GM19397 (cell line): ENCODE measurements at regions not wholly inside any gene's neighbourhood (a gene's known extent, or its start where the extent isn't known, plus 50 kb on each side); places are given as distances from the start of the nearest gene placed in this dataset.
"Not testable (repeated sequence)": the region's sequence is repeated elsewhere in the genome, so short reads cannot be mapped to it uniquely, and the experiment has no call there.

Experiments used
- ATAC-seq: cut with Tn5 transposase; IDR thresholded peaks from one replicate; pipeline ENCODE4 v1.9.1; 2021; ENCODE audit warnings: mild to moderate bottlenecking, moderate library complexity; ENCODE audit not compliant: unreplicated experiment

DNA sequence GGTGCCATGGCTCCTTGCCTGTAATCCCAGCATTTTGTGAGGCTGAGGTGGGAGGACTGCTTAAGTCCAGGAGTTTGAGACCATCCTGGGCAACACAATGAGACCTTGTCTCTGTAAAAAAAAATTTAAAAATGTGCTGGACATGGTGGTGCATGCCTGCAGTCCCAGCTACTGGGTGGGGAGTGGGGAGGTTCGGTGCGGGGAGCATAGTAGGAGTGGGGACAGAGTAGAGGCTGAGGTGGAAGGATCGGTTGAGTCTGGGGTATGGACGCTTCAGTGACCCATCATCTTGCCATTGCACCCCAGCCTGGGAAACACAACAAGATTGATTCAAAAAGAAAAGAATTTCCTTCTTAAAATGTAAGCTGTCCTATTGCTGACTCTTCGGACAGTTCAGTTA is 1490.0 kb upstream of the GBE1 start:
- ATAC-seq: no peak

DNA sequence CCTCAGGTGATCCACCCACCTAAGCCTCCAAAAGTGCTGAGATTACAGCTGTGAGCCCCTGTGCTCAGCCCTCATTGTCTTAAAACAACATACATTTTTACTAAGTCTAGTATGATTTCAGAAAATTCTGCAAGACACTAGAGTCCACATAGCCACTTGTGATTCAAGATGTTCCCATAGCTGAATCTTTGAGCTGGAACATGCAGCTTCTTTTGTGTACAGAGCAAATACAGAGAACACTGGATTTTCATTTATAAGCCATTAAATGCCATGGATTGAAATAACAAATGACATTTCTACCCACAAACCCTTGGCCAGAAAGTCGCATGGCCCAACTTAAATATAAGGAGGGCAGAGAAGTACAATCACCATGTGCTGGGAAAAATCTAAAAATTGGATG is 1489.2 kb upstream of the GBE1 start:
- no peak for ATAC-seq

DNA sequence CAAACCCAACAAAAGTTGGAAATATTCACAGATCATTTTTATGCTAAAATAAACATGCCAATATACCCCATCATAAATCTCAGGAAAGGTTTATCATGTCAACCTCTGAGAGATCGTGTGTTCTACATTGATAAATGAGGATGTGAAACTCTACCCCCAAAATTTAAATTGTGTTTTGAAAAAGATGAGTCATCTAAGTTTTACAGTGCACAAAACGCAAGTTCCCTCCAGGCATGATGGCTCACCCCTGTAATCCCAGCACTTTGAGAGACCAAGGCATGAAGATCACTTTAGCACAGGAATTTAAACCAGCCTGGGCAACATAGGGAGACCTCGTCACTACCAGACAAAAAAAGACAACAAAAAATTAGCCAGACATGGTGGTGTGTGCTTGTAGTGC is 1487.0 kb upstream of the GBE1 start:
- no peak for ATAC-seq

DNA sequence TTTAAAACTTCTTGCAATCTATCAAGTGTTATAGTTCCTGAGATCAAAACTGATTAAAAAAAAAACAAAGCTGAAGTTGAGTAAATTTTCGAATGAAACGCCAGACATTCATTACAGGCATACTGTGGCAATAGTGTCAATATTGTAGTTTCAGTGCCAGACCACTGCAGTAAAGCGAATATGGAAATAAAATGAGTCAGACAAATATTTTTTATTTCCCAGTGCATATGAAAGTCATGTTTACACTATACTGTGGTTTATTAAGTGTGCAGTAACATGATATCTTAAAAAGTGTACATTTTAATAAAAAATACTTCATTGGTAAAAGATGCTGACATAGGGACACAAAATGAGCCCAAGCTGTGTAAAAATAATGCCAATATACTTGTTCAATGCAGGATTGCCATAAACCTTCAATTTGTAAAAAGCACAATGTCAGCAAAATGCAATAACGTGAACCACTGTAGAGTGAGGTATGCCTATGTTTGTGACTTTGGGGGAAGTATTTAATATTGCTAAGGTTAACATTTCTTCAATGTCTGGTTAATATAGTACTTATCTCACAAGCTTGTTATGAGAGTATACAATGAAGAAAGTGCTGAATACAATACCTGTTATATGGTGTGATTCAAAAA is 1473.9 kb upstream of the GBE1 start:
- no peak for ATAC-seq

DNA sequence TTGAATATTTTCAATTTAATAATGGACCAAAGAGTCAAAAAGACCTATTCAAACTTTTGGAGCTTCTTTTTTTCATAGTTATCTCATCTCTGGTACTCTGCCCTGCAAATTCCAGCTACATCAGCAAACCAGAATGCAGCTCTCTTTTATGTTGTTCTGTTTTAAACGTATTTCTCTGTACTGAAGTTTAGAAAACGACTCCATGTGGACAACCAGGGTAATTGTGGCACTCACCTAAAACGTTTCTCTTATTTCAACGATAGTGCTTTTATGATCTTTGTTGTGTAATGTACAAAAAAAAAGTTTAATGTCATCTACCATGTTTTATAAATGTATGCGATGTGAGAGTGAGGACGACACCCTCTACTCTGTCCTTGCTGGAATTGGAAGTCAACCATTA is 1472.3 kb upstream of the GBE1 start:
- no peak for ATAC-seq

DNA sequence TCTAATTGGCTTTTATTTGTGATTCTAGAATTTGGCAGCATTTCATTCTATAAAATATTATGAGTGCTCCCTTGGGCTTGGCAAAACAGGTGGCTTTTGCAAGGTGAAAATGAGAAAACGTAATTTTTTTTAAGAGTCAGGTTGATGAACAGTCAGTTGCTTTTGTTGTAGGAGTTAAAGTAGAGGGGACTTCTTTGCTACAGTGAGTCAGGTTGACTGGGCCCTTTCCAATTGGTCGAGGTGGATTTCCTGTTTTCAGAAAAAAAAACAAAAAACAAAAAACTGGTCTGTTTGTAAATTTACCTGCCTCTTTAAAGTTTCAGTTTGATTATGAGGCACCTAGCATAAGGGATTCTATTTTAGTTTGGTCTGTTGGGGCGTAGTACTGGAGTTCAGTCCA is 1469.4 kb upstream of the GBE1 start:
- no peak for ATAC-seq

DNA sequence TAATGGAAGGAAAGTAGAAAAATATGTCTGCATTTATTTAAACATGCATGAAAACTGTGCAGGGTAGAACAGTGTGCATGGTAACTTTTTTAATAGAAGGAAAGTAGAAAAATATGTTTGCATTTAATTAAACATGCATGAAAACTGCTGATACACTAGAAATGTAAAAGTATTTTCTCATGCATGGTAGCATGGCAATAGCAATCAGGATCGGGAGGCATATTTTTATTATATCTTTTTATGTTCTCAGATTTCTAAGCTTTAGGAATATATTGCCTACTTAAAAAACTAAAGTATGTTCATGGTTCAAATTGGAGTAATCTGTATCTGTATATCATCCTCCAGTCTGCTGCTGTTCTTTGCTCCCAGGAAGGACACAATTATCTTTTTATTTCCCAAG is 1468.9 kb upstream of the GBE1 start:
- no peak for ATAC-seq

DNA sequence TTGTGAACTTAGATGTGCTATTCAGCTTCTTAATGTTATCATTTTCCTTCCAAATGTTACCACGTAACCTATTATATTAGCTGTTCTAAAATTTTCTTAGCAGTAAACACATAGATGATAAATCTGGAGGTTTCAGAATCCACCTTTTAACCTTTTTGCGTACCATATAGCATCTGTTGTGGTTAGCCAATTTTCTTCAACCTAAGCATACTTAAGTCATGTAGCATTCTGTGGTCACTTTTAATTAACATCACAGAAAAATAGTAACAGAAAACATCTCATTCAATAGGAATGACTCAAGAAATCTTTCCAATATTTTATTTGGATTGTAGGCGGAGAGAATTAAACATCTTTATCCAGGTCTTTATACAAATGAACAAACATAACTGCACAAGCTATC is 1465.3 kb upstream of the GBE1 start:
- no peak for ATAC-seq

DNA sequence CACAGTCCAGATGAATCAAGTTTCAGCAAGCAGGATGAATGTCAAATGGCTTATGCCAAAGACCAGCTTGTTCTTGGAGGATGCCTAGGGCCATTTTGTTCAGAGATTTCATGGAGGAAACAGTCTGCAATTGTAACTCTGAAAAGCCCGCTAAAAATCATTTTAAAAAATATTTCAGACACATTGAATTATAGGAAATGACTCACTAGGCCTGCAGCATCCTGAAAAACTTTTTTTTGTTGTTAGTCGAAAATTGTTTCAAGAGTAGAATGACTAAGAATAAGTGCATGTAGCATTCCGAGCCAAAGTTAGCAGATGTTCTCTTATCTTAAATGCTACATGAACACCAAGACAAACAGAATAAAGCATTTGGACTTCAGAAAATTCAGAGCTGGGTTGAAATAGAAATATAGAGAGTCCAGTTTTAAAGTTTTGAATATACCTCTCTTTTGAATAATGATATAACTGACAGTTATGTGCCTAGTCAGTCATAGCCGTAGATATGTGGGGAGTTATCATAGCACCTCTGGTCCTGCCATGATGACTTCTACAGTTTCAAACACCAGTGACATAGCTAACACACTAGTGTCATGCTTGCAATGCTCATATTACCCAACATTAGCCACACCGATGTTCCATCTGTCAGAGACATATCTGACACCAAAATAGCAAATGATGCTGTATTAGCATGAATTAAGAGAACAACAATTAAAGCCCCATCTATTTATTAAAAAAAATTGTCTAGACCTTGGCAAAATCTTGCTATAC is 1462.8 kb upstream of the GBE1 start:
- ATAC-seq: no peak

DNA sequence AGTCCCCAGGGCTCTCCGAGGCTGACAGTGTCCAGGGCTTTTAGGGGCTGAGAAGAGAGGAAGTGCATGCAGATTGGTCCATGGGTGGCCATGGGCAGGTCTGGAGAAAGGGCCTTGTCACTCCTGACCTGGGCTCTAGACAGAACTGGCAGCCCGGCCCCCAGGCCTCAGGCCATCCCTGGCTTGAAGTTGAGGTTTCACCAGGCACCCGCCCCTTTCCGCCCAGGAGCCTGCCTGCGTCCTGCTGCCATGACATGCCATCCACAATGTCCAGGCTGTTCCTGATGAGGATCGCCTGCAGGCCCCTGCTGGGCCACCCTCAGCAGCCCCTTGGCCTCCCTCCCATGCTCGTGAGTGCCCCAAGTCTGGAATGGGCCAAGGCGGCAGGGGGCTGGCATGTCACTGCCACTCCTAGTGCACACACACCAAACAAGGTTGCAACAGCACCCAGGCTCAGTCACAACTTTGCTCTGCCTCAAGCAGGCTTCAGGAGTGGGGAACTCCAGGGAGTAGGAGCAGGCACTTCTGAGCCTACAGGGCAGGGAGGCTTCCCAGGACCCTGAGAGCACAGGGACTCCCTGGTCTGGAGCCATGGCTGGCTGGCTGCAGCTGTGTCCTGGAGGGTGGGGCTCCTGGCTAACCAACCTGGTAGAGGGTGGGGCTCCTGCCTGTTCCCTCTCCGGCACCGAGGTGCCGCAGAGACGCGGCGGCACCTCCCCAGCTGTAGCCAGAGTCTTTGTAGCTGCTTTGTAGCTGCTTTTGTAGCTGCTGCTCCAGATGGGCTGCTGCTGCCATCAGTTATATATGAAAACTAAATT is 1457.1 kb upstream of the GBE1 start:
- no peak for ATAC-seq

DNA sequence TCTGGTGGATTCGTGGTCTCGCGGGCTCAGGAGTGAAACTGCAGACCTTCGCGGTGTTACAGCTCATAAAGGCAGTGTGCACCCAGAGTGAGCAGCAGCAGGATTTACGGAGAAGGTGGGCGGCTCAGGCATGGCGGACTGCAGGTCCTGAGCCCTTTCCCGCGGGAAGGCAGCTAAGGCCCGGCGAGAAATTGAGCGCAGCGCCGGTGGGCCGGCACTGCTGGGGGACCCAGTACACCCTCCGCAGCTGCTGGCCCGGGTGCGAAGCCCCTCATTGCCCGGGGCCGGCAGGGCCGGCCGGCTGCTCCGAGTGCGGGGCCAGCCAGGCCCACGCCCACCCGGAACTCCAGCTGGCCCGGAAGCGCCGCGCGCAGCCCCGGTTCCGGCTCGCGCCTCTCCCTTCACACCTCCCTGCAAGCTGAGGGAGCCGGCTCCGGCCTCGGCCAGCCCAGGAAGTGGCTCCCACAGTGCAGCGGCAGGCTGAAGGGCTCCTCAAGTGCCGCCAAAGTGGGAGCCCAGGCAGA is 1456.2 kb upstream of the GBE1 start:
- not testable (repeated sequence) for ATAC-seq

DNA sequence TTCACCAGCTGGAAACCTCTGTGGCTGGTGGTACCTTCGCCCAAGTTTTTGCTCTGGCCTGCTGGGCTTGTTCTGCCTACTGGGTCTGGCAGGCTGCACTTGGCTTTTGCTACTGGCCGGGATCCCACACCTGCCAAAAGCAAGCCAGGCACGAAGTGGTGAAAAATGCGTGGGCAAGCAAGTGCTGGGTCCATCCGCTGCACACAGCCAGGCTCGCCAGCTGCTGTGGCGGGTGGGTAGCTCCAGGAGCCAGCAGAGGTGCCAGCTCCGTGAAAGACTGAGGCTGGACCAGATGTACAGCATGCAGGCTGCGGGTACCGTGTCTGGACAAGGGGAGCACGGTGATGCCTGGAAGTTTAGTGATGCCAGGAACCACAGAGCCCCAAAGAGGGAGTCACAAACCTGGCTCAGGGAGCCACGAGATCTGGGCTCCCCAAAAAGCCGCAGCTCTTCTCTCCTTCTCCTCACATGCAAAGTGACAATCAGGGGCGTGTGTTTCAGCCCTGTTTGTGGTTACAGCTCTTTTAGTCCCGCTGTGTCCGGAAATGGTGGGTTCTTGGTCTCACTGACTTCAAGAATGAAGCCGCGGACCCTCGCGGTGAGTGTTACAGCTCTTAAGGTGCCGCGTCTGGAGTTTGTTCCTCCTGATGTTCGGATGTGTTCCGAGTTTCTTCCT is 1455.6 kb upstream of the GBE1 start:
- no peak for ATAC-seq

DNA sequence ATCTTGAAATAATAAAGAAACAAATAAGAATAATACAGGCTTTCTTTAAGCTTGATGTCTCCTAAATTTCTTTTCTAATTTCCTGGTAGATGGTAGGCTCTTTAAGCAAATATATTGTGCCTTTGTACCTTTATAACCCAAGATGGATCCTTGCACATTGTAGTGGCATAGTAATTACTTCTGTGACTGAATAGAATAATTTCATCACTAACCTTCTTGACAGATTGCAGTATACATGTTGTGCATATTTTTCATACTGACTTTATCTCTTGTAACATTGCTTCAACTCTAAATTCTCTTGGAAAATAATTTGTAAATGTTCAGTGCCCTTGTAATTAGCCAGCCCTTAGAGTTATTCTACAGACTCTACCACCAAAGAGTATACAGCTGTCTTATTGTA is 1433.8 kb upstream of the GBE1 start:
- ATAC-seq: no peak

DNA sequence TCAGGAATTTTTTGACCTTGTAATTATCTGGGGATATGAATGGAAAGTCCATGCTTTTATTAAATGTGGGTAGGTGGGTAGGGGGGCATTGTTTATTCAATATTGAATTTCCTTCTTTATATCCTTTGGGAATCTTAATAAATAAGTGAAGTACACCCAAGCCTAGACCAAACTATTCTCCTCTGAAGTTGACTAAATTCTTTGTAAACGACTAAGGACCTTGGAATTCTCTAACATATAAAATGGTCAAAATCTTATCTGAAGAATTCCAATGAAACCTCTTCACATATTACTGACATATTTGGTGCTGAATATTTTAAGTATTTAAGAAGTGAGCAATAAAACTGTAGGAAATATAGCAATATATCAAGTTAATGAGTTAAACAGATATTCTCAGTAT is 1432.1 kb upstream of the GBE1 start:
- ATAC-seq: no peak

DNA sequence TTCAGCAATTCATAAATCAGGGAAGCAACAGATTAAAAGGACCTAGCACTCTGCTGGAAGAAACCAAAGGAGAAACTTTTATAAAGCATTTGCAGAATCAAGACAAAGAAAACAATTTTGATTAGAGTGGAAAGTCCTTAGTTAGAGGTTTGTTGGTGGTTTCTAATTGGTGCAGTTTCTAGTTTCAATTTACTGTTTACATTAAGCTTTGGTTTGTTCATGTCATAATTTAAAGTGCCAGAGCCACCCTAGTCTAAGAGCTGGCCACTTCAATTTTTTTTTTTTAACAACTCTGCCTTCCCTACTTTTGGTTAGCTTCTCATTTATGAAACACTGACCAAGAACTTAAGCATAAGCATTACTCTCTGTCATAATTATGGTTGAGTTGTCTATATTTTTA is 1428.2 kb upstream of the GBE1 start:
- no peak for ATAC-seq

DNA sequence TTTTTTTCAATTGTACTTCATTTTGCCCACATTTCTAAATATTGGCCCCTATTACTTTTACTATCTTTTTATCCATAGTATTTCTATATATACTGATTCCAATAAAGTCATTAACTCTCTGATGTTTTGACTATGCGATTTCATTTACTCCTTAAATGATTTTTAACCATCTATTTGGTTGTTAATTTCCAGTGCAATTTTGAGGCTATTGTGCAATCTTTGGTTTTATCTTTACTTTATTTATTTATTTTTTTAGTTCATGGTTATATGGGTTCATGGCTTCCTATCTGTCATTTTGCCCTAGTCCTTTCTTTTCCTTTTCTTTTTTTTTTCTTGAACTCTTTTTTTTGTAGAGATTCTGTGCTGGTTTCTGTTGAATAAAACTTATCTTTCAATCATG is 1408.0 kb upstream of the GBE1 start:
- no peak for ATAC-seq

DNA sequence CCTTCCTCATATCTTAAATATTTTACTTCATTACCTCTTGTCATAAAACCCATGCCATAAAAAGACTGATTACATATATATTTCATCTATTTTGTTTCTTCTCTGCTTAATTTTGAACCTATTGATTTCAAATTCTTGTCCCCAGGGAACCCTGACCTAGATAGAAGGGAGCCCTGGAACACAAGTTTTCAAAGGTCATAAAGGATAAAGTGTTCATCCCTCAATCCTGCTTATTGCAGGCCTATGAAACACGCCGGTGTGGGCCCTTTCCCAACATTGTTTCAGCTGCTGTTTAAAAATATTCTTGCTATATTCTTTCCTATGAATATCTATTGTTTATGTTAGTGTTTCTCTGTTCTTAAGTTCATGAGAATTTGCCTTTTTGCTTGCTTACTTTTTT is 1389.5 kb upstream of the GBE1 start:
- ATAC-seq: no peak

DNA sequence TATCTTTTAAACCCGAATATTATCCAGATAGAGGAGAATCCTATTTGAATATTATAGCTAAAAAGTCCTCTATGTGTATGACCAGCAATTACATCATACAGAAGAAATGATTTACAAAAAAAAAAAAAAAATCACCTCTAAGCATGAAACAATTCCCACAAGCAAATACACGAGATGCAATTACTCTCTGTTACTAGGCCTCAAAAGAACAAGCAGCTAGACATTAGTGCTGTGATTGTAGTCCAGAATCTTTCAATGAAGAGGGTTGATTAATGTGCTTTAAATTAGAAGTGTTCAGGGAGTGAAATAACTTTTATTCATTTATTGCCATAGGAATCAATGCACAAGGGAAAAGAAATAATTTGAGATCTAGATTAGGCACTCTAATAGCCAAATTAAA is 1379.5 kb upstream of the GBE1 start:
- no peak for ATAC-seq

DNA sequence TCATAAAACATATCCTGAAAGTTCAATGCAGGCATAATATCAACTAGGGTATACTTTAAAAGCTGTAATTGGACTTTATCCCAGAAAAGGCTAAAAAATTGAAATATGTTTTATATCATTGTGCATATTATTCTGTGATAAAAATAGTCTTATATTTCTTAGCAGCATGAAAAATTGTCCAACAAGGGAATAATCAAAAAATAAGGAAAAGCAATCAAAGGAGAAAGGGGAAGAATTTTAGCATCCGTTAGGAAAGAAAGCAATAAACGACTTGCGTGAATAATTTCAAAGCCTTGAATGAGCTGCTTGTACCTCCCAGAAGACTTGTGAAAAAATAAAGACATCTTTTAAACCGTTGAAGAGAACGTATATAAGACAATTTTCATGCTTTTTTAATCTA is 1369.8 kb upstream of the GBE1 start:
- ATAC-seq: no peak

DNA sequence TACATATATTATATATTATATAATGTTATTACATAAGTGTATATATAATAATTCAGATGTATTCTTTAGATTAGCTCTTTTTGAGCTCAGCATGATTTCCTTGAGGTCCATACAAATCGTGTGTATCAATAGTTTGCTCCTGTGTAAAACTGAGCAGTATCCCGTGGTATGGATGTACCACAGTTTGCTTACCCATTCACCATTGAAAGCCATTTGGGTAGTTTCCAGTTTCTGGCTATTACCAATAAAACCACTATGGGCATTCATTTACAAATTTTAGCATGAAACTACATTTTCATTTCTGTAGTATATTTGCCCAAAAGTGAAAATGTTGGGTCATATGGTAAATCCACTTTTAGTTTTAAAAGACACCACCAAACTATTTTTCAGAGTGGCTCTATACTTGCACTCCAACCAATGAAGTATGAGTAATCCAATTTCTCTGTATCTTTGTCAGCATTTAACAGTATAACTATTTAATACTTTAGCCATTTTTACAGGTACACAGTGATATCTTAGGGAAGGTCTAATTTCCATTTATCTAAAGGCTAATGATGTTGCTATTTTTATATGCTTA is 1361.4 kb upstream of the GBE1 start:
- ATAC-seq: no peak

DNA sequence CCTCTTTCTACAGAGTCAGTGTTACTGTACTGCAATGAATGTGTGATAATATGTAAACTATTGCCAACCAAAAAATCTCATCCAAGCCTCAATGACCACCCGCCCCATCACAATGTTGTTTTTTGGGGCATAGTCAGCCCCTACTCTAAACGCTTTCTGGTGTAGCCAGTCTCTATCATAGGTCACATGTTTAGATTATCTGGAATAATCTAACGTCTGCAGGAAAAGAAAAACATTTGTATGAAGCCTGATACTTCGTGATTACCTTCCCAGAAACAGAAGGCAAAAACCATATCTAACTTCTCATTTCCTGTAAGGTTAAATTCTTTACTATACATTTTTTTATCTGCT is 1331.8 kb upstream of the GBE1 start:
- no peak for ATAC-seq
